DOHH2 (cell line): ENCODE measurements at regions not wholly inside any gene's neighbourhood (a gene's known extent, or its start where the extent isn't known, plus 50 kb on each side); places are given as distances from the start of the nearest gene placed in this dataset.

Experiments used
- H3F3A ChIP-seq: fragments of 200-600 bp; sonication (generic), shearing (Covaris generic); 2 replicates; pipeline ENCODE4 v1.6.0; 2016; ENCODE audit warnings: antibody characterized with exemption, mild to moderate bottlenecking; ENCODE audit not compliant: control insufficient read depth, insufficient read depth
- H3K27ac ChIP-seq: fragments of 200-600 bp; sonication (generic); 2 replicates; pipeline ENCODE4 v1.5.1; 2014; ENCODE audit warnings: low read depth, mild to moderate bottlenecking, low read length, moderate library complexity
- H3K27me3 ChIP-seq: fragments of 200-600 bp; sonication (generic); 2 replicates; pipeline ENCODE4 v1.6.1; 2014; ENCODE audit warnings: mild to moderate bottlenecking, low read length, mixed read lengths; ENCODE audit not compliant: control insufficient read depth
- H3K36me3 ChIP-seq: fragments of 200-600 bp; sonication (generic); 2 replicates; pipeline ENCODE4 v1.6.1; 2014; ENCODE audit warnings: mild to moderate bottlenecking, low read length, moderate library complexity, mixed read lengths; ENCODE audit not compliant: control insufficient read depth
- H3K4me1 ChIP-seq: fragments of 200-600 bp; sonication (generic); 2 replicates; pipeline ENCODE4 v1.6.1; 2014; ENCODE audit warnings: mild to moderate bottlenecking, low read length, mixed read lengths; ENCODE audit not compliant: control insufficient read depth
- H3K4me2 ChIP-seq: fragments of 200-600 bp; sonication (generic); 2 replicates; pipeline ENCODE4 v1.6.0; 2014; ENCODE audit warnings: mild to moderate bottlenecking, low read length, moderate library complexity
- H3K4me3 ChIP-seq: fragments of 200-600 bp; sonication (generic); 2 replicates; pipeline ENCODE4 v1.5.1; 2014; ENCODE audit warnings: mild to moderate bottlenecking, low read length, mixed read lengths
- H3K79me2 ChIP-seq: fragments of 200-600 bp; sonication (generic); 2 replicates; pipeline ENCODE4 v1.6.1; 2014; ENCODE audit warnings: mild to moderate bottlenecking, low read length, mixed read lengths; ENCODE audit not compliant: control insufficient read depth
- H3K9me2 ChIP-seq: fragments of 200-600 bp; sonication (generic); replicated peaks from 2 replicates; pipeline ENCODE4 v1.6.1; 2014; ENCODE audit warnings: mild to moderate bottlenecking, low read length, mixed read lengths; ENCODE audit not compliant: control insufficient read depth
- H3K9me3 ChIP-seq: fragments of 200-600 bp; sonication (generic); 2 replicates; pipeline ENCODE4 v1.6.1; 2014; ENCODE audit warnings: antibody characterized with exemption, low read length, mixed read lengths; ENCODE audit not compliant: control insufficient read depth, insufficient read depth
- H4K20me1 ChIP-seq: fragments of 200-600 bp; sonication (generic); 2 replicates; pipeline ENCODE4 v1.6.0; 2014; ENCODE audit warnings: low read depth, mild to moderate bottlenecking, antibody characterized with exemption, low read length, moderate library complexity; ENCODE audit not compliant: control insufficient read depth, insufficient read depth
- CTCF ChIP-seq: fragments of 200-600 bp; sonication (generic); IDR thresholded peaks from one replicate; pipeline ENCODE4 v1.5.1; 2014; ENCODE audit warnings: antibody characterized with exemption, mild to moderate bottlenecking, low read depth, low read length; ENCODE audit not compliant: poor library complexity, severe bottlenecking
- EZH2phosphoT487 ChIP-seq: fragments of 200-600 bp; sonication (generic); IDR thresholded peaks from 2 replicates; pipeline ENCODE4 v1.6.1; 2017; ENCODE audit warnings: borderline replicate concordance, mild to moderate bottlenecking, antibody characterized with exemption, low read length, moderate library complexity, mixed read lengths

- TF ChIP-seq CTCF (no peak), EZH2phosphoT487 (no peak)
- Histone ChIP-seq H3K36me3 (no peaks in the 10 kb centered on the region), H3F3A (no peaks in the 10 kb centered on the region), H3K9me2 (no peaks in the 10 kb centered on the region), H3K4me2 (no peak overlapping the region), H3K79me2 (no peaks in the 10 kb centered on the region), H3K27ac (no peak overlapping the region), H3K4me1 (no peaks in the 10 kb centered on the region), H3K27me3 (no peaks in the 10 kb centered on the region), H4K20me1 (no peaks in the 10 kb centered on the region), H3K9me3 (no peaks in the 10 kb centered on the region), H3K4me3 (no peak overlapping the region)
Observed at GRCh38 chr2:186984966-186985365, 136.0 kb upstream of the ZSWIM2 start.

GRCh38 chr2:186984481-186984880, 135.5 kb upstream of the ZSWIM2 start:
- no peak overlapping the region for H3K4me2 ChIP-seq
- H3K9me3 ChIP-seq: no peaks in the 10 kb centered on the region
- no peaks in the 10 kb centered on the region for H3K79me2 ChIP-seq
- no peaks in the 10 kb centered on the region for H3K9me2 ChIP-seq
- H3K4me3 ChIP-seq: no peak overlapping the region
- no peak for TF ChIP-seq EZH2phosphoT487
- TF ChIP-seq CTCF: no peak
- H3K27ac ChIP-seq: no peak overlapping the region
- H3K36me3 ChIP-seq: no peaks in the 10 kb centered on the region
- H3K27me3 ChIP-seq: no peaks in the 10 kb centered on the region
- no peaks in the 10 kb centered on the region for H4K20me1 ChIP-seq
- H3K4me1 ChIP-seq: no peaks in the 10 kb centered on the region
- H3F3A ChIP-seq: no peaks in the 10 kb centered on the region

- Histone ChIP-seq H3K4me3 (no peak overlapping the region), H3K4me2 (no peak overlapping the region), H3K4me1 (no peaks in the 10 kb centered on the region), H3K36me3 (no peaks in the 10 kb centered on the region), H3F3A (no peaks in the 10 kb centered on the region), H3K79me2 (no peaks in the 10 kb centered on the region), H3K9me2 (no peaks in the 10 kb centered on the region), H3K27ac (no peak overlapping the region), H3K9me3 (no peaks in the 10 kb centered on the region), H3K27me3 (no peaks in the 10 kb centered on the region), H4K20me1 (no peaks in the 10 kb centered on the region)
- no peak for TF ChIP-seq CTCF
- no peak for TF ChIP-seq EZH2phosphoT487
Observed at GRCh38 chr2:186980787-186981550, 132.0 kb upstream of the ZSWIM2 start.
